A172 (cell line): ENCODE measurements at regions not wholly inside any gene's neighbourhood (a gene's known extent, or its start where the extent isn't known, plus 50 kb on each side); places are given as distances from the start of the nearest gene placed in this dataset.

ENCODE experiments used
- DNase-seq: peaks from one replicate; pipeline ENCODE4 v3.0.0-alpha.2; 2015; ENCODE audit warnings: low spot score

- DNase-seq = peak; percentile 28
Observed at GRCh38 chr7:145269418-145270161, 433.7 kb upstream of the TPK1 start.

- no peak for DNase-seq
Observed at GRCh38 chr7:145265180-145265579, 429.3 kb upstream of the TPK1 start.

- no peak for DNase-seq
Observed at GRCh38 chr7:145263886-145264285, 428.0 kb upstream of the TPK1 start.

GRCh38 chr7:145252031-145252430, 416.2 kb upstream of the TPK1 start:
- no peak for DNase-seq

- DNase-seq = no peak
Observed at GRCh38 chr7:145224775-145225174, 388.9 kb upstream of the TPK1 start.

GRCh38 chr7:145219461-145219860, 383.6 kb upstream of the TPK1 start:
- peak; percentile 2 for DNase-seq

GRCh38 chr7:145216866-145217265, 381.0 kb upstream of the TPK1 start:
- DNase-seq = no peak

- no peak for DNase-seq
Observed at GRCh38 chr7:145212050-145212449, 376.2 kb upstream of the TPK1 start.

GRCh38 chr7:145211211-145211610, 375.4 kb upstream of the TPK1 start:
- DNase-seq = no peak

- no peak for DNase-seq
Observed at GRCh38 chr7:145193951-145194350, 358.1 kb upstream of the TPK1 start.

GRCh38 chr7:145184956-145185355, 349.1 kb upstream of the TPK1 start:
- no peak for DNase-seq

- DNase-seq = peak; percentile 6
Observed at GRCh38 chr7:145183069-145183468, 347.2 kb upstream of the TPK1 start.

GRCh38 chr7:145175366-145175765, 339.5 kb upstream of the TPK1 start:
- no peak for DNase-seq

GRCh38 chr7:145169908-145170307, 334.1 kb upstream of the TPK1 start:
- DNase-seq = peak; percentile 19

- DNase-seq = no peak
Observed at GRCh38 chr7:145168879-145169278, 333.0 kb upstream of the TPK1 start.

- DNase-seq = no peak
Observed at GRCh38 chr7:145168427-145168826, 332.6 kb upstream of the TPK1 start.

- no peak for DNase-seq
Observed at GRCh38 chr7:145156834-145157233, 321.0 kb upstream of the TPK1 start.

- no peak for DNase-seq
Observed at GRCh38 chr7:145152589-145152988, 316.7 kb upstream of the TPK1 start.

- no peak for DNase-seq
Observed at GRCh38 chr7:145151676-145152075, 315.8 kb upstream of the TPK1 start.

- no peak for DNase-seq
Observed at GRCh38 chr7:145147865-145148264, 312.0 kb upstream of the TPK1 start.

GRCh38 chr7:145143685-145144084, 307.8 kb upstream of the TPK1 start:
- DNase-seq = no peak

- no peak for DNase-seq
Observed at GRCh38 chr7:145134377-145134776, 298.5 kb upstream of the TPK1 start.

GRCh38 chr7:145123502-145123901, 287.6 kb upstream of the TPK1 start:
- no peak for DNase-seq

GRCh38 chr7:145106001-145106400, 270.1 kb upstream of the TPK1 start:
- DNase-seq = peak; percentile 8
